Panc1 (cell line): ENCODE measurements at regions not wholly inside any gene's neighbourhood (a gene's known extent, or its start where the extent isn't known, plus 50 kb on each side); places are given as distances from the start of the nearest gene placed in this dataset.

Experiments
- POLR2AphosphoS5 ChIP-seq: IDR thresholded peaks from 2 replicates; pipeline ENCODE4 v1.6.1; 2012; ENCODE audit warnings: mild to moderate bottlenecking, low read depth, low read length, moderate library complexity
- TF ChIP-seq, protein P1 (sequence below): fragments of 450-650 bp; IDR thresholded peaks from 2 replicates; pipeline ENCODE4 v1.5.1; 2017; ENCODE audit warnings: mild to moderate bottlenecking

- TF ChIP-seq, protein P1, sequence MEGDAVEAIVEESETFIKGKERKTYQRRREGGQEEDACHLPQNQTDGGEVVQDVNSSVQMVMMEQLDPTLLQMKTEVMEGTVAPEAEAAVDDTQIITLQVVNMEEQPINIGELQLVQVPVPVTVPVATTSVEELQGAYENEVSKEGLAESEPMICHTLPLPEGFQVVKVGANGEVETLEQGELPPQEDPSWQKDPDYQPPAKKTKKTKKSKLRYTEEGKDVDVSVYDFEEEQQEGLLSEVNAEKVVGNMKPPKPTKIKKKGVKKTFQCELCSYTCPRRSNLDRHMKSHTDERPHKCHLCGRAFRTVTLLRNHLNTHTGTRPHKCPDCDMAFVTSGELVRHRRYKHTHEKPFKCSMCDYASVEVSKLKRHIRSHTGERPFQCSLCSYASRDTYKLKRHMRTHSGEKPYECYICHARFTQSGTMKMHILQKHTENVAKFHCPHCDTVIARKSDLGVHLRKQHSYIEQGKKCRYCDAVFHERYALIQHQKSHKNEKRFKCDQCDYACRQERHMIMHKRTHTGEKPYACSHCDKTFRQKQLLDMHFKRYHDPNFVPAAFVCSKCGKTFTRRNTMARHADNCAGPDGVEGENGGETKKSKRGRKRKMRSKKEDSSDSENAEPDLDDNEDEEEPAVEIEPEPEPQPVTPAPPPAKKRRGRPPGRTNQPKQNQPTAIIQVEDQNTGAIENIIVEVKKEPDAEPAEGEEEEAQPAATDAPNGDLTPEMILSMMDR: 0 out of 2 replicates have a peak, but pooled peaks have one; percentile 5
- no peak for TF ChIP-seq POLR2AphosphoS5
Measured at GRCh38 chr13:93004919-93005318, 221.7 kb upstream of the GPC6 start.
